ENCODE measurements at regions not wholly inside any gene's neighbourhood (a gene's known extent, or its start where the extent isn't known, plus 50 kb on each side); places are given as distances from the start of the nearest gene placed in this dataset.

- no peak for TF ChIP-seq CTCF (IDR thresholded peaks at IDR 0.05)
- no peak for TF ChIP-seq POLR2A (IDR thresholded peaks at IDR 0.05)
Measured at GRCh38 chr5:29389993-29390392, 1803.5 kb upstream of the CDH6 start.

All from body of pancreas (tissue), 4 donors.